ENCODE measurements at regions not wholly inside any gene's neighbourhood (a gene's known extent, or its start where the extent isn't known, plus 50 kb on each side); places are given as distances from the start of the nearest gene placed in this dataset.

GRCh38 chr13:109301276-109301675 lies 485.1 kb downstream of the IRS2 start:
- H2AFZ ChIP-seq (ENCODE audit: low read depth), result no peak overlapping the region
- no peak overlapping the region for H3K4me3 ChIP-seq (IDR thresholded peaks at IDR 0.05; ENCODE audit: insufficient read depth, low read depth, low read length)
- H3K4me1 ChIP-seq (ENCODE audit: low read depth, poor library complexity, severe bottlenecking), result no peaks in the 10 kb centered on the region
- no peaks in the 10 kb centered on the region for H3K27me3 ChIP-seq (ENCODE audit: insufficient read depth, low read depth)
- no peaks in the 10 kb centered on the region for H3K36me3 ChIP-seq (ENCODE audit: insufficient read depth)
- no peaks in the 10 kb centered on the region for H3K79me2 ChIP-seq (ENCODE audit: insufficient read depth, low read depth)
- no peak overlapping the region for H3K27ac ChIP-seq
- H3K4me2 ChIP-seq, result no peak overlapping the region
- no peak overlapping the region for H3K9ac ChIP-seq
- no peaks in the 10 kb centered on the region for H4K20me1 ChIP-seq (ENCODE audit: insufficient read depth)
- no peak for TF ChIP-seq CTCF (conservative IDR thresholded peaks at IDR 0.05; ENCODE audit: low read depth, low read length)

DNA sequence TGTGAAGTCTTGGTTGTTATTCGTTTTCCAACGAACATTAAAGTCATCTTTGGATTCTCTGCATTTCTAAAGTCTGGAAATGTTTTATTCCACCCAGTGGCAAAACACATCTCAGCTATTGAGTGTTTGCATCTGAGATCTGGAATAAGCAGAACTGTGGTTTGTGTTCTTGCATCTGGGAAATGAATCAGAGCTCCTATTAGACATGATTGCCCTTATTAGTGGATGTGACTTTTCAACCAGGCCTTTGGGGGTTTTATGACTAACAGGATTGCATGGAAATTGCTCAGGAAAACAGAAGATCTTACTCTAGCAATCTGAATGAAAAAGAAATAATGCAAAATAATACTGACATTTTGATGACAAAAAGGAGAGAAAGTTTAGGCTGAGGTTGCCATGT lies 488.8 kb downstream of the IRS2 start:
- no peaks in the 10 kb centered on the region for H3K27me3 ChIP-seq (ENCODE audit: insufficient read depth, low read depth)
- H3K9ac ChIP-seq, result no peak overlapping the region
- no peak overlapping the region for H3K4me2 ChIP-seq
- no peak overlapping the region for H3K4me3 ChIP-seq (IDR thresholded peaks at IDR 0.05; ENCODE audit: insufficient read depth, low read depth, low read length)
- no peaks in the 10 kb centered on the region for H4K20me1 ChIP-seq (ENCODE audit: insufficient read depth)
- H3K27ac ChIP-seq, result no peak overlapping the region
- TF ChIP-seq CTCF (conservative IDR thresholded peaks at IDR 0.05; ENCODE audit: low read depth, low read length), result no peak
- no peak overlapping the region for H2AFZ ChIP-seq (ENCODE audit: low read depth)
- H3K36me3 ChIP-seq (ENCODE audit: insufficient read depth), result no peaks in the 10 kb centered on the region
- H3K79me2 ChIP-seq (ENCODE audit: insufficient read depth, low read depth), result no peaks in the 10 kb centered on the region
- no peaks in the 10 kb centered on the region for H3K4me1 ChIP-seq (ENCODE audit: low read depth, poor library complexity, severe bottlenecking)

DNA sequence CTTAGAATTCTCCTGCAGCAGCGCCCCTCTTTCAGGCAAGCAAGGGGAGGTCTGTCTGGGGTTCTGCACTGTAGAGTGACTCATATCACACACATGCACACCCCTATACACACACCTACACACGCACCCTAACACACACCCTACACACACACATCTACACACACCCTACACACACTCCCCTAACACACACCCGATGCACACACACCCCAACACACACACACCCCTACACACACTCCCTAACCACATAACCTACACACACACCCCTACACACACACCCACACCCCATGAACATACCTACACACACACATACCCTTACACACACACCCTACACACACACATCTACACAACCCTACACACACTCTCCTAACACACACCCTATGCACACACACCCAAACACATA lies 493.2 kb downstream of the IRS2 start:
- Histone ChIP-seq H3K27ac (no peak overlapping the region), H3K4me3 (IDR thresholded peaks at IDR 0.05; ENCODE audit: insufficient read depth, low read depth, low read length) (no peak overlapping the region), H3K27me3 (ENCODE audit: insufficient read depth, low read depth) (no peaks in the 10 kb centered on the region), H4K20me1 (ENCODE audit: insufficient read depth) (no peaks in the 10 kb centered on the region), H3K4me2 (no peak overlapping the region), H2AFZ (ENCODE audit: low read depth) (no peak overlapping the region), H3K9ac (no peak overlapping the region), H3K4me1 (ENCODE audit: low read depth, poor library complexity, severe bottlenecking) (no peaks in the 10 kb centered on the region), H3K36me3 (ENCODE audit: insufficient read depth) (no peaks in the 10 kb centered on the region), H3K79me2 (ENCODE audit: insufficient read depth, low read depth) (no peaks in the 10 kb centered on the region)
- TF ChIP-seq CTCF (conservative IDR thresholded peaks at IDR 0.05; ENCODE audit: low read depth, low read length), result no peak

- no peak for TF ChIP-seq CTCF (conservative IDR thresholded peaks at IDR 0.05; ENCODE audit: low read depth, low read length)
- Histone ChIP-seq H3K36me3 (ENCODE audit: insufficient read depth) (no peaks in the 10 kb centered on the region), H3K4me3 (IDR thresholded peaks at IDR 0.05; ENCODE audit: insufficient read depth, low read depth, low read length) (no peak overlapping the region), H4K20me1 (ENCODE audit: insufficient read depth) (no peaks in the 10 kb centered on the region), H3K9ac (no peak overlapping the region), H2AFZ (ENCODE audit: low read depth) (no peak overlapping the region), H3K4me2 (no peak overlapping the region), H3K27ac (no peak overlapping the region), H3K79me2 (ENCODE audit: insufficient read depth, low read depth) (no peaks in the 10 kb centered on the region), H3K27me3 (ENCODE audit: insufficient read depth, low read depth) (no peaks in the 10 kb centered on the region), H3K4me1 (ENCODE audit: low read depth, poor library complexity, severe bottlenecking) (no peaks in the 10 kb centered on the region)
These were observed 498.2 kb downstream of the IRS2 start for GRCh38 chr13:109288151-109288709.
